Upper lobe of right lung (tissue), 1 donor: ENCODE measurements at regions not wholly inside any gene's neighbourhood (a gene's known extent, or its start where the extent isn't known, plus 50 kb on each side); places are given as distances from the start of the nearest gene placed in this dataset.

Source experiments
- ATAC-seq: fragments of 200-7000 bp; cut with Tn5 transposase; one replicate; pipeline ENCODE4 v1.9.1; 2020; ENCODE audit warnings: mild to moderate bottlenecking, moderate library complexity
- DNase-seq: peaks from one replicate; pipeline ENCODE4 v3.0.0-alpha.2; 2020
- H3K27ac ChIP-seq: fragments of 200-600 bp; one replicate; pipeline ENCODE4 v1.8.0; 2022
- H3K27me3 ChIP-seq: fragments of 200-600 bp; one replicate; pipeline ENCODE4 v1.8.0; 2022; ENCODE audit warnings: mild to moderate bottlenecking
- H3K36me3 ChIP-seq: fragments of 200-600 bp; one replicate; pipeline ENCODE4 v1.8.0; 2022
- H3K4me1 ChIP-seq: fragments of 200-600 bp; one replicate; pipeline ENCODE4 v1.8.0; 2022
- H3K4me3 ChIP-seq: fragments of 200-600 bp; one replicate; pipeline ENCODE4 v1.8.0; 2022; ENCODE audit warnings: mild to moderate bottlenecking
- H3K9me3 ChIP-seq: fragments of 200-600 bp; one replicate; pipeline ENCODE4 v1.8.0; 2022
- intact Hi-C: fragments of 100-400 bp; cut with DNase I; formaldehyde crosslinking; loops from one replicate; pipeline ENCODE4 v1.11.0; 2022
- TF ChIP-seq, protein P1 (sequence below): fragments of 200-600 bp; IDR thresholded peaks from one replicate; pipeline ENCODE4 v1.8.0; 2022; ENCODE audit warnings: antibody characterized with exemption
- donor health status: DM: no; HTN: yes; CAD: no; lungs with severe emphysema.

DNA sequence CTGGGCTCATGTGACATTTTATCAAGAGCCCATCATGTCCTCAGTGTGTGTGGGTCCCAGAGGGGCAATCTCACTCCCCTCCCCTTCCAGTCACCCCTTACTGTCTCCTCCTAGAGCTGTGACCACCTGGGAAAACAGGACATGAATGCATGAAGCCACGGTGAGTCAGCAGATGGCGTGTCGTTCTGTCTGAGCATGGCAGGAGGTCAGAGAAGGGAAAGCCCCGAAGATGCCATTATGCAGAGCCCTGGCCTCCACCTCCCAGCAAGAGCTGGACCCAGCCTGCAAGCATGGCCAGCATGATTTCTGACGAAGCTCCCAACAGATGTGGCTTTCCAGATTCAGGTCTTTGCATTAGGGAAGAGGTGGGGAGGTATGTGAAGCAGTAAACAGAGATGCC is 118.5 kb downstream of the TLE3 start:
- no peaks in the 10 kb centered on the region for H3K36me3 ChIP-seq
- peaks cover 17% of the 10 kb centered on the region for H3K27me3 ChIP-seq
- H3K27ac ChIP-seq: no peak overlapping the region
- no peak overlapping the region for H3K4me3 ChIP-seq
- no peaks in the 10 kb centered on the region for H3K9me3 ChIP-seq
- DNase-seq (no peak), ATAC-seq (no peak)
- H3K4me1 ChIP-seq: no peaks in the 10 kb centered on the region
- TF ChIP-seq, protein P1, sequence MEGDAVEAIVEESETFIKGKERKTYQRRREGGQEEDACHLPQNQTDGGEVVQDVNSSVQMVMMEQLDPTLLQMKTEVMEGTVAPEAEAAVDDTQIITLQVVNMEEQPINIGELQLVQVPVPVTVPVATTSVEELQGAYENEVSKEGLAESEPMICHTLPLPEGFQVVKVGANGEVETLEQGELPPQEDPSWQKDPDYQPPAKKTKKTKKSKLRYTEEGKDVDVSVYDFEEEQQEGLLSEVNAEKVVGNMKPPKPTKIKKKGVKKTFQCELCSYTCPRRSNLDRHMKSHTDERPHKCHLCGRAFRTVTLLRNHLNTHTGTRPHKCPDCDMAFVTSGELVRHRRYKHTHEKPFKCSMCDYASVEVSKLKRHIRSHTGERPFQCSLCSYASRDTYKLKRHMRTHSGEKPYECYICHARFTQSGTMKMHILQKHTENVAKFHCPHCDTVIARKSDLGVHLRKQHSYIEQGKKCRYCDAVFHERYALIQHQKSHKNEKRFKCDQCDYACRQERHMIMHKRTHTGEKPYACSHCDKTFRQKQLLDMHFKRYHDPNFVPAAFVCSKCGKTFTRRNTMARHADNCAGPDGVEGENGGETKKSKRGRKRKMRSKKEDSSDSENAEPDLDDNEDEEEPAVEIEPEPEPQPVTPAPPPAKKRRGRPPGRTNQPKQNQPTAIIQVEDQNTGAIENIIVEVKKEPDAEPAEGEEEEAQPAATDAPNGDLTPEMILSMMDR: no peak
- intact Hi-C loops: no loop called here

DNA sequence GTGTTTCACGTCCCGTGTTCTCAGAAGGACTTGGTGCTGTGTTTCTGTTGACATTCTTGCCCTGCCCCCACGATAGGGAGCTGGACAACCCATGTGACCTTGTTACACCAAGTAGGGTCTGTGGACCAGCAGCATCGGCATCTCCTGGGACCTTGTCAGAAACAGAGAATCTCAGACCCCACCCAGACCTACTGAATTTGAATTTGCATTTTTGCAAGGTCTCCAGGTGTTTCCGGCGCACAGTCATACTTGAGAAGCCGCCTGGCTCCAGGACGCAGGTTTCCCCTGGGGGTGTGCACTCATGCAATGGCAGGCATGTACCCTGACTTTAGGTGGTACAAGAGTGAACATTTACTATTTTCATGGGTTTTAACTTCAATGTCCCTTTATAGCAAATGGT is 117.9 kb downstream of the TLE3 start:
- no peak for ATAC-seq
- no peak for DNase-seq
- H3K9me3 ChIP-seq: no peaks in the 10 kb centered on the region

DNA sequence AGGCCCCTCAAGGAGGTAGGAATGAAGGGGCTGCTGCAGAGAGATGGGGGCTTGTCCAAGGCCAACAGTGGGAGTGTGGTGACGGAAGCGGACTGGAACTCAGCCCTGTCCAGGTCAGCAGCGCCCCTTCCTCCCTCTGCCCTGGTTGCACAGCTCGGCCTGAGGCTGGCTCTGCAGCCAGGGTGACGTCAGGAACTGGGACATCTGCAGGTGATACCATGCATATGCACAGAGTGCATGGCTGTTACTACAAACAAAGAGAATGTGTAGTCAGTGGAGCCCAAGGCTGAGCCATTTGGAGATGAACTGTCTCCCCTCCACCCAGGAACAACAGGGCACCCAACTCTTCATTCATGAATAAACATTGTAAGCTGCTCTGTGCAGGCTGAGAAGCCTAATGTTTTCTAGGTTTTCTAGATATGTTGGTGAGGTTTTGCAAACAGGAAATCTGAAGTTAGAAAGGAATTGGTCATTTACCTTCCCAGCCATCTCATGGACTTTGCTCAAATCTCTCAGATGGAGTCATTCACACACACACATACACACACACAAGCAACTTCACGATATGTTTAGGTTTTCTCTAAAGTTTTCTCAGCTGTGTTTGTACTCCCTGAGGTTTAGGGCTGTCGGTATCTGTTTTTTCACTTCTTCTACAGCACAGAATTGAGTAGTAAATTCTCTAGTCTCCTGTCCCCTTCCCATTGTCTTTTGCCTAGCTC is 117.2 kb downstream of the TLE3 start:
- no peak overlapping the region for H3K4me3 ChIP-seq
- no peak for DNase-seq
- no peak for ATAC-seq
- TF ChIP-seq, protein P1: no peak
- no peaks in the 10 kb centered on the region for H3K9me3 ChIP-seq
- H3K27ac ChIP-seq: no peak overlapping the region
- H3K27me3 ChIP-seq: peaks cover 16% of the 10 kb centered on the region
- intact Hi-C loops: no loop called here
- no peaks in the 10 kb centered on the region for H3K36me3 ChIP-seq
- H3K4me1 ChIP-seq: no peaks in the 10 kb centered on the region

More for the DNA sequence above, 117.9 kb downstream of the TLE3 start:
- intact Hi-C loops: no loop called here
- H3K27me3 ChIP-seq: peaks cover 15% of the 10 kb centered on the region
- no peaks in the 10 kb centered on the region for H3K36me3 ChIP-seq
- no peak overlapping the region for H3K27ac ChIP-seq
- no peak overlapping the region for H3K4me3 ChIP-seq
- TF ChIP-seq, protein P1: no peak
- no peaks in the 10 kb centered on the region for H3K4me1 ChIP-seq

DNA sequence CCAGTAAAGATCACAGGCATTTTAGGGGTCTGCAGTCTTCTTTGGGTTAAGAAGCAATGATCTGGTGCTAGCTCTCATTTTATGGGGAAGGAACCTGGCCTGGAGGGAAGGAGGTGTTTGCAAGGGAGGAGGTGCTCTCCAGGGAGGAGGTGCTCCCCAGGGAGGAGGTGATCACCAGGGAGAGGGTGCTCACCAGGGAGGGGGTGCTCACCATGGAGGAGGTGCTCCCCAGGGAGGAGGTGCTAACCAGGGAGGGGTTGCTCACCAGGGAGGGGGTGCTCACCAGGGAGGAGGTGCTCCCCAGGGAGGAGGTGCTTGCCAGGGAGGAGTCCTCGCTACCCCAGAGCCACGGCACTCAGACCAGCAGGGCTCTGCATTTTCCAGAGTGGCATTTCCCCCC is 115.7 kb downstream of the TLE3 start:
- intact Hi-C loops: no loop called here
- H3K4me3 ChIP-seq: no peak overlapping the region
- TF ChIP-seq, protein P1: no peak
- no peak overlapping the region for H3K27ac ChIP-seq
- H3K4me1 ChIP-seq: no peaks in the 10 kb centered on the region
- DNase-seq: no peak
- peaks cover 27% of the 10 kb centered on the region for H3K27me3 ChIP-seq
- no peaks in the 10 kb centered on the region for H3K9me3 ChIP-seq
- no peaks in the 10 kb centered on the region for H3K36me3 ChIP-seq
- no peak for ATAC-seq

DNA sequence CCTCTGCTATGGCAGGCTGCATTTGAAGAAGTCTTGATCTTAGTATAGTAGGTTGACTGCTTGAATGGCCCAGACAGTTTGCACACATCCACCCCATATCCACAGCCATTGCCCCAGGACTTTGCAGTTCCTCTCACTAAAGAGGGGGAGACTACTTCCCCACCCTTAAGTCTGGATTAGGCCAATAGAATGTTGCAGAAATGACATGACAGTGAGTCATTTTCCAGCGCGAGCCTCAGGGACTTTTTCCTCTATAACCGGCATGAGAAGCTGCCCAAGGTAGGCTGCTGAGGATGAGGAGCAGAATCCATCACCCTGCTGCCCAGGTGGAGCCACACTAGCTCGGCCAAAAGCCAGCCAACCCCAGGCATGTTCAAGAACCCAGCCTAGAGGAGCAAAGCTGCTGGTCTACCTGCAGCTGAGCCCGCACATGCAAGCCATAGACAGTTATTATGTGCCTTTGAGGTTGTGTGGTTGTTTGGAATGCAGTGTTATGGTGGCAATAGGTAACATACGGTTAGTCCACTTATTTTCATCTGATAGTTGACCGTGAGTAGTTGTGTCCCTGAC is 113.9 kb downstream of the TLE3 start:
- TF ChIP-seq, protein P1: no peak
- Histone ChIP-seq H3K4me1 (no peaks in the 10 kb centered on the region), H3K27me3 (peaks cover 36% of the 10 kb centered on the region), H3K27ac (no peak overlapping the region), H3K36me3 (no peaks in the 10 kb centered on the region), H3K9me3 (no peaks in the 10 kb centered on the region), H3K4me3 (no peak overlapping the region)
- DNase-seq (no peak), ATAC-seq (no peak)
- intact Hi-C loops: no loop called here
